ENCODE measurements at regions not wholly inside any gene's neighbourhood (a gene's known extent, or its start where the extent isn't known, plus 50 kb on each side); places are given as distances from the start of the nearest gene placed in this dataset.

GRCh38 chr10:78688230-78688900 is 380.4 kb upstream of the ZMIZ1 start:
- TF ChIP-seq CTCF (conservative IDR thresholded peaks at IDR 0.05): no peak
- no peak for TF ChIP-seq EZH2 (IDR thresholded peaks at IDR 0.05; ENCODE audit: low read depth)

All from PC-9 (cell line).